ENCODE measurements at regions not wholly inside any gene's neighbourhood (a gene's known extent, or its start where the extent isn't known, plus 50 kb on each side); places are given as distances from the start of the nearest gene placed in this dataset.
A peak's percentile ranks its signal among the peaks of the same experiment; 100 is the strongest.

GRCh38 chr18:46385124-46385523 is 271.9 kb downstream of the LOXHD1 start:
- no peak for DNase-seq (ENCODE audit: low read depth)

- no peak for DNase-seq (ENCODE audit: low read depth)
Measured at GRCh38 chr18:46386788-46387187, 270.2 kb downstream of the LOXHD1 start.

- DNase-seq (ENCODE audit: low read depth), result no peak
Measured at GRCh38 chr18:46387441-46388131, 269.4 kb downstream of the LOXHD1 start.

GRCh38 chr18:46388286-46388685 is 268.7 kb downstream of the LOXHD1 start:
- DNase-seq (ENCODE audit: low read depth), result no peak

GRCh38 chr18:46392576-46392975 is 264.4 kb downstream of the LOXHD1 start:
- no peak for DNase-seq (ENCODE audit: low read depth)

- DNase-seq (ENCODE audit: low read depth), result no peak
Measured at GRCh38 chr18:46393230-46393629, 263.8 kb downstream of the LOXHD1 start.

GRCh38 chr18:46393961-46394360 is 263.1 kb downstream of the LOXHD1 start:
- no peak for DNase-seq (ENCODE audit: low read depth)

GRCh38 chr18:46395795-46396194 is 261.2 kb downstream of the LOXHD1 start:
- no peak for DNase-seq (ENCODE audit: low read depth)

GRCh38 chr18:46397174-46397573 is 259.8 kb downstream of the LOXHD1 start:
- DNase-seq (ENCODE audit: low read depth), result no peak

- DNase-seq (ENCODE audit: low read depth), result no peak
Measured at GRCh38 chr18:46398005-46398404, 259.0 kb downstream of the LOXHD1 start.

- DNase-seq (ENCODE audit: low read depth), result no peak
Measured at GRCh38 chr18:46398625-46399024, 258.4 kb downstream of the LOXHD1 start.

GRCh38 chr18:46399303-46399702 is 257.7 kb downstream of the LOXHD1 start:
- DNase-seq (ENCODE audit: low read depth), result no peak

- no peak for DNase-seq (ENCODE audit: low read depth)
Measured at GRCh38 chr18:46400449-46400848, 256.6 kb downstream of the LOXHD1 start.

GRCh38 chr18:46401486-46402070 is 255.4 kb downstream of the LOXHD1 start:
- DNase-seq (ENCODE audit: low read depth), result no peak

- DNase-seq (ENCODE audit: low read depth), result peak; percentile 80
Measured at GRCh38 chr18:46402396-46402795, 254.6 kb downstream of the LOXHD1 start.

GRCh38 chr18:46402945-46403344 is 254.1 kb downstream of the LOXHD1 start:
- no peak for DNase-seq (ENCODE audit: low read depth)

GRCh38 chr18:46405832-46406538 is 251.0 kb downstream of the LOXHD1 start:
- DNase-seq (ENCODE audit: low read depth), result no peak

GRCh38 chr18:46406539-46406932 is 250.5 kb downstream of the LOXHD1 start:
- no peak for DNase-seq (ENCODE audit: low read depth)

GRCh38 chr18:46407486-46408166 is 249.4 kb downstream of the LOXHD1 start:
- peak; percentile 74 for DNase-seq (ENCODE audit: low read depth)

- DNase-seq (ENCODE audit: low read depth), result peak; percentile 16
Measured at GRCh38 chr18:46408334-46408987, 248.6 kb downstream of the LOXHD1 start.

GRCh38 chr18:46411191-46411828 is 245.7 kb downstream of the LOXHD1 start:
- no peak for DNase-seq (ENCODE audit: low read depth)
